GM18951 (cell line): ENCODE measurements at regions not wholly inside any gene's neighbourhood (a gene's known extent, or its start where the extent isn't known, plus 50 kb on each side); places are given as distances from the start of the nearest gene placed in this dataset.

ENCODE experiments used
- POLR2A ChIP-seq: IDR thresholded peaks from 4 replicates; pipeline ENCODE4 v1.6.1; 2011; ENCODE audit warnings: mild to moderate bottlenecking; ENCODE audit not compliant: insufficient read length, insufficient read depth; ENCODE audit errors: extremely low read depth
- in situ Hi-C: fragments of 300-500 bp; cut with MboI; formaldehyde crosslinking; loops from one replicate; pipeline ENCODE4 v1.12.0; 2022; ENCODE audit warnings: low sequenced_read_pairs, mixed read lengths, inconsistent platforms; ENCODE audit not compliant: unreplicated experiment

GRCh38 chr3:153282355-153282754 is 120.3 kb downstream of the RAP2B start:
- no peak for TF ChIP-seq POLR2A
- in situ Hi-C loops, result no loop called here

GRCh38 chr3:153284282-153284938 is 122.4 kb downstream of the RAP2B start:
- in situ Hi-C loops, result no loop called here
- TF ChIP-seq POLR2A, result no peak

- no peak for TF ChIP-seq POLR2A
- in situ Hi-C loops, result no loop called here
Observed at GRCh38 chr3:153285194-153285641, 123.2 kb downstream of the RAP2B start.

GRCh38 chr3:153285982-153286381 is 124.0 kb downstream of the RAP2B start:
- in situ Hi-C loops, result no loop called here
- TF ChIP-seq POLR2A, result no peak

GRCh38 chr3:153287017-153287416 is 125.0 kb downstream of the RAP2B start:
- TF ChIP-seq POLR2A, result no peak

GRCh38 chr3:153289334-153289808 is 127.3 kb downstream of the RAP2B start:
- no peak for TF ChIP-seq POLR2A
- in situ Hi-C loops, result no loop called here

More at GRCh38 chr3:153287017-153287416, 125.0 kb downstream of the RAP2B start:
- in situ Hi-C loops, result no loop called here

- in situ Hi-C loops, result no loop called here
Observed at GRCh38 chr3:153290268-153291015, 128.4 kb downstream of the RAP2B start.

GRCh38 chr3:153291059-153291685 is 129.1 kb downstream of the RAP2B start:
- in situ Hi-C loops, result no loop called here

More at GRCh38 chr3:153290268-153291015, 128.4 kb downstream of the RAP2B start:
- no peak for TF ChIP-seq POLR2A

GRCh38 chr3:153293265-153293664 is 131.2 kb downstream of the RAP2B start:
- in situ Hi-C loops, result no loop called here
- TF ChIP-seq POLR2A, result no peak

More at GRCh38 chr3:153291059-153291685, 129.1 kb downstream of the RAP2B start:
- no peak for TF ChIP-seq POLR2A

GRCh38 chr3:153295901-153296300 is 133.9 kb downstream of the RAP2B start:
- in situ Hi-C loops, result no loop called here
- no peak for TF ChIP-seq POLR2A

GRCh38 chr3:153305189-153305588 is 143.2 kb downstream of the RAP2B start:
- in situ Hi-C loops, result no loop called here
- TF ChIP-seq POLR2A, result no peak

- no peak for TF ChIP-seq POLR2A
- in situ Hi-C loops, result no loop called here
Observed at GRCh38 chr3:153311541-153311940, 149.5 kb downstream of the RAP2B start.

- TF ChIP-seq POLR2A, result no peak
- in situ Hi-C loops, result no loop called here
Observed at GRCh38 chr3:153313302-153313965, 151.4 kb downstream of the RAP2B start.
